ENCODE measurements at regions not wholly inside any gene's neighbourhood (a gene's known extent, or its start where the extent isn't known, plus 50 kb on each side); places are given as distances from the start of the nearest gene placed in this dataset.
"Not testable (repeated sequence)": the region's sequence is repeated elsewhere in the genome, so short reads cannot be mapped to it uniquely, and the experiment has no call there.

GRCh38 chr16:66206363-66206762 is 160.1 kb upstream of the CDH5 start:
- DNase-seq (ENCODE audit: low read depth), result no peak

GRCh38 chr16:66205287-66206231 is 160.9 kb upstream of the CDH5 start:
- no peak for DNase-seq (ENCODE audit: low read depth)

GRCh38 chr16:66204756-66205155 is 161.7 kb upstream of the CDH5 start:
- DNase-seq (ENCODE audit: low read depth), result no peak

- DNase-seq (ENCODE audit: low read depth), result no peak
Observed at GRCh38 chr16:66203476-66203875, 163.0 kb upstream of the CDH5 start.

GRCh38 chr16:66199189-66199588 is 167.3 kb upstream of the CDH5 start:
- DNase-seq (ENCODE audit: low read depth), result no peak

- no peak for DNase-seq (ENCODE audit: low read depth)
Observed at GRCh38 chr16:66198641-66199040, 167.8 kb upstream of the CDH5 start.

GRCh38 chr16:66197668-66198278 is 168.7 kb upstream of the CDH5 start:
- DNase-seq (ENCODE audit: low read depth), result no peak

GRCh38 chr16:66196770-66197169 is 169.7 kb upstream of the CDH5 start:
- no peak for DNase-seq (ENCODE audit: low read depth)

GRCh38 chr16:66194866-66195265 is 171.6 kb upstream of the CDH5 start:
- DNase-seq (ENCODE audit: low read depth), result no peak

- DNase-seq (ENCODE audit: low read depth), result no peak
Observed at GRCh38 chr16:66193543-66194229, 172.8 kb upstream of the CDH5 start.

GRCh38 chr16:66190411-66190810 is 176.1 kb upstream of the CDH5 start:
- no peak for DNase-seq (ENCODE audit: low read depth)

GRCh38 chr16:66189951-66190350 is 176.5 kb upstream of the CDH5 start:
- DNase-seq (ENCODE audit: low read depth), result no peak

- DNase-seq (ENCODE audit: low read depth), result no peak
Observed at GRCh38 chr16:66188917-66189725, 177.4 kb upstream of the CDH5 start.

- no peak for DNase-seq (ENCODE audit: low read depth)
Observed at GRCh38 chr16:66186251-66186785, 180.2 kb upstream of the CDH5 start.

- no peak for DNase-seq (ENCODE audit: low read depth)
Observed at GRCh38 chr16:66182592-66182991, 183.9 kb upstream of the CDH5 start.

GRCh38 chr16:66176731-66177130 is 189.8 kb upstream of the CDH5 start:
- no peak for DNase-seq (ENCODE audit: low read depth)

GRCh38 chr16:66176111-66176510 is 190.4 kb upstream of the CDH5 start:
- DNase-seq (ENCODE audit: low read depth), result no peak

- no peak for DNase-seq (ENCODE audit: low read depth)
Observed at GRCh38 chr16:66175636-66176035, 190.9 kb upstream of the CDH5 start.

GRCh38 chr16:66175058-66175457 is 191.4 kb upstream of the CDH5 start:
- no peak for DNase-seq (ENCODE audit: low read depth)

- not testable (repeated sequence) for DNase-seq (ENCODE audit: low read depth)
Observed at GRCh38 chr16:66173796-66174195, 192.7 kb upstream of the CDH5 start.

- not testable (repeated sequence) for DNase-seq (ENCODE audit: low read depth)
Observed at GRCh38 chr16:66173181-66173580, 193.3 kb upstream of the CDH5 start.

GRCh38 chr16:66172463-66172862 is 194.0 kb upstream of the CDH5 start:
- DNase-seq (ENCODE audit: low read depth), result no peak

All from stimulated activated CD4-positive, alpha-beta T cell treated with anti-CD3 and anti-CD28 coated beads, Interleukin-2, amount 100 ng/mL, for 4 hours (primary cell).